Parathyroid adenoma (tissue), 2 donors: ENCODE measurements at regions not wholly inside any gene's neighbourhood (a gene's known extent, or its start where the extent isn't known, plus 50 kb on each side); places are given as distances from the start of the nearest gene placed in this dataset.
"Not testable (repeated sequence)": the region's sequence is repeated elsewhere in the genome, so short reads cannot be mapped to it uniquely, and the experiment has no call there.

Source experiments
- H2AFZ ChIP-seq: fragments of 300-600 bp; sonication (generic); one replicate; pipeline ENCODE4 v1.7.0; 2017; ENCODE audit warnings: antibody characterized with exemption, mild to moderate bottlenecking
- H3K27ac ChIP-seq: fragments of 300-600 bp; sonication (generic); one replicate; pipeline ENCODE4 v1.7.0; 2017
- H3K27me3 ChIP-seq: fragments of 300-600 bp; sonication (generic); one replicate; pipeline ENCODE4 v1.7.0; 2017; ENCODE audit warnings: low read length; ENCODE audit not compliant: control insufficient read depth, insufficient read depth
- H3K36me3 ChIP-seq: fragments of 300-600 bp; sonication (generic); one replicate; pipeline ENCODE4 v1.7.0; 2017; ENCODE audit warnings: low read length; ENCODE audit not compliant: control insufficient read depth, insufficient read depth
- H3K4me1 ChIP-seq: fragments of 300-600 bp; sonication (generic); one replicate; pipeline ENCODE4 v1.7.0; 2017; ENCODE audit warnings: control low read depth
- H3K4me2 ChIP-seq: fragments of 300-600 bp; sonication (generic); one replicate; pipeline ENCODE4 v1.7.0; 2017; ENCODE audit warnings: low read length
- H3K4me3 ChIP-seq: fragments of 300-600 bp; sonication (generic); one replicate; pipeline ENCODE4 v1.7.0; 2017; ENCODE audit warnings: low read depth, low read length
- H3K79me2 ChIP-seq: fragments of 300-600 bp; sonication (generic); one replicate; pipeline ENCODE4 v1.7.0; 2017; ENCODE audit warnings: control low read depth
- H3K9ac ChIP-seq: fragments of 300-600 bp; sonication (generic); one replicate; pipeline ENCODE4 v1.7.0; 2017; ENCODE audit warnings: mild to moderate bottlenecking
- H3K9me3 ChIP-seq: fragments of 300-600 bp; sonication (generic); one replicate; pipeline ENCODE4 v1.7.0; 2017; ENCODE audit warnings: low read length; ENCODE audit not compliant: control insufficient read depth
- TF ChIP-seq, protein P1 (sequence below): fragments of 300-600 bp; sonication (generic); IDR thresholded peaks from one replicate; pipeline ENCODE4 v1.7.0; 2017; ENCODE audit warnings: antibody characterized with exemption, mild to moderate bottlenecking
- donor health status: primary hyperparathyroidism.

DNA sequence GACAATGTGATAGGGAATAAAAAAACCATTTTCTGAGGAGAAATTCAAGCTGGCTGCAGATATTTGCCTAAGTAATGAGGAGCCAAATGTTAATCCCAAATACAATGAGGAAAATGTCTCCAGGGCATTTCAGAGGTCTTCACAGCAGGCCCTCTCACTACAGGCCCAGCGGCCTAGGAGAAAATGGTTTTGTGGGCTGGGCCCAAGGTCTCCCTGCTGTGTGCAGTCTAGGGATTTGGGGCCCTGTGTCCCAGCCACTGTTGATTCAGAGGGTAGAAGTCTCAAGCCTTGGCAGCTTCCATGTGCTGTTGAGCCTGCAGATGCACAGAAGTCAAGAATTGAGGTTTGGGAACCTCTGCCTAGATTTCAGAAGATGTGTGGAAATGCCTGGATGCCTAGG, 778.7 kb downstream of the CENPC start:
- no peaks in the 10 kb centered on the region for H3K27me3 ChIP-seq
- no peaks in the 10 kb centered on the region for H3K4me1 ChIP-seq
- H3K79me2 ChIP-seq, result no peaks in the 10 kb centered on the region
- H2AFZ ChIP-seq, result no peak overlapping the region
- no peak overlapping the region for H3K4me3 ChIP-seq
- no peaks in the 10 kb centered on the region for H3K36me3 ChIP-seq
- no peak overlapping the region for H3K27ac ChIP-seq
- H3K9me3 ChIP-seq, result no peaks in the 10 kb centered on the region
- H3K4me2 ChIP-seq, result no peak overlapping the region
- H3K9ac ChIP-seq, result no peak overlapping the region
- TF ChIP-seq, protein P1, sequence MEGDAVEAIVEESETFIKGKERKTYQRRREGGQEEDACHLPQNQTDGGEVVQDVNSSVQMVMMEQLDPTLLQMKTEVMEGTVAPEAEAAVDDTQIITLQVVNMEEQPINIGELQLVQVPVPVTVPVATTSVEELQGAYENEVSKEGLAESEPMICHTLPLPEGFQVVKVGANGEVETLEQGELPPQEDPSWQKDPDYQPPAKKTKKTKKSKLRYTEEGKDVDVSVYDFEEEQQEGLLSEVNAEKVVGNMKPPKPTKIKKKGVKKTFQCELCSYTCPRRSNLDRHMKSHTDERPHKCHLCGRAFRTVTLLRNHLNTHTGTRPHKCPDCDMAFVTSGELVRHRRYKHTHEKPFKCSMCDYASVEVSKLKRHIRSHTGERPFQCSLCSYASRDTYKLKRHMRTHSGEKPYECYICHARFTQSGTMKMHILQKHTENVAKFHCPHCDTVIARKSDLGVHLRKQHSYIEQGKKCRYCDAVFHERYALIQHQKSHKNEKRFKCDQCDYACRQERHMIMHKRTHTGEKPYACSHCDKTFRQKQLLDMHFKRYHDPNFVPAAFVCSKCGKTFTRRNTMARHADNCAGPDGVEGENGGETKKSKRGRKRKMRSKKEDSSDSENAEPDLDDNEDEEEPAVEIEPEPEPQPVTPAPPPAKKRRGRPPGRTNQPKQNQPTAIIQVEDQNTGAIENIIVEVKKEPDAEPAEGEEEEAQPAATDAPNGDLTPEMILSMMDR, result no peak

DNA sequence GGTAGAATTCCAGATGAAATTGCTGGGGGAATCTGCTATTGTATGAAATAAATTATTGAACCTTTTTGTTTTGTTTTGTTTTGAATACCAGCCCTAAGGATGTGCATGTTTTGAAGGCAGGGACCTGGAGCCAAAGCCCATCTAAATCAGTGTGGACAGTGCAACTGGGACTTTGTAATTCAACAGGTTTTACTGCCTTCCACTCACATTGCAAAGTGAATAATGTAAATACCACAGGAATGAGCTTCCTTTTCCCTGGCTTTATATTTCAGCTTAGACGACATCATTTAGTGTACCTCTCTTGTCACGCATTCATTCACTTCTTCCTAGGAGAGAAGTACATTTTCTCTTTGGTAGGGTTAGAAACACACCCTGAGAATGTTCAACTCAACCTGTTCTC, 795.0 kb downstream of the CENPC start:
- H3K36me3 ChIP-seq, result no peaks in the 10 kb centered on the region
- H3K4me1 ChIP-seq, result no peaks in the 10 kb centered on the region
- no peaks in the 10 kb centered on the region for H3K27me3 ChIP-seq
- H3K4me2 ChIP-seq, result no peak overlapping the region
- no peaks in the 10 kb centered on the region for H3K9me3 ChIP-seq
- H3K9ac ChIP-seq, result no peak overlapping the region
- no peak overlapping the region for H3K4me3 ChIP-seq
- H3K79me2 ChIP-seq, result no peaks in the 10 kb centered on the region
- TF ChIP-seq, protein P1, result no peak
- no peak overlapping the region for H3K27ac ChIP-seq
- H2AFZ ChIP-seq, result no peak overlapping the region

DNA sequence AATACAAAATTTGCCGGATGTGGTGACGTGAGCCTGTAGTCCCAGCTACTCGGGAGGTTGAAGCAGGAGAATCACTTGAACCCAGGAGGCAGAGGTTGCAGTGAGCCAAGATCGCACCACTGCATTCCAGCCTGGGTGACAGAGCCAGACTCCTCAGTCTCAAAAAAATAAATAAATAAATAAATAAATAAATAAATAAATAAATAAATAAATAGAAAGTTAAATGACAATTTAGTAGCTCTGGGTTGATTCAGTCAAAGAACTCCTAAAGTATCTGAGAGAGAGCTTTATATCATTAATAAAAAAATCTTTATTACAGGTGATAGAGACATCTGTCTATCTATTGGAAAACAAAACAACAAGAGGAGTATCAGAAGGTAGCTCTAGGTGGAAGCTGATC, 798.4 kb downstream of the CENPC start:
- not testable (repeated sequence) for H3K27me3 ChIP-seq, H2AFZ ChIP-seq

DNA sequence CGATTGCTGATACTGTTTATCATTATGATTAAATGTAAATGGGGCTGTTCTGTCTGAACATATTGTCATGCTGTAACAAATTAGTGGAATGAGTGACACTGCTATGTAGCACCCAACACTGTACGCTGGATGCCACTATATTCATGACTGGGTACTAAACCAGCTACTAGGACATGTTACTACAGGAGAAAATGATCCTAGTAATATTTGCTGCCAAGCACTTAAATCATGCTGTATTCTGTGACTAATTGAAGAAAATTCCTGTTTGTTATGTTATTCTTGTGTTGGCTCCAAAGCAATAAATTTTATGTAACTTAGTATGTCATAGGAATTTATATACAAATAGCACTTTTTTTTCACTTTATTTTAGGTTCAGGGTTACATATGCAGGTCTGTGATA, 804.2 kb downstream of the CENPC start:
- Histone ChIP-seq H3K4me1 (no peaks in the 10 kb centered on the region), H3K79me2 (no peaks in the 10 kb centered on the region), H3K4me2 (no peak overlapping the region), H3K4me3 (no peak overlapping the region), H3K36me3 (no peaks in the 10 kb centered on the region), H2AFZ (no peak overlapping the region), H3K27me3 (no peaks in the 10 kb centered on the region), H3K9ac (no peak overlapping the region), H3K9me3 (no peaks in the 10 kb centered on the region), H3K27ac (no peak overlapping the region)
- TF ChIP-seq, protein P1, result no peak

More for the DNA sequence above, 798.4 kb downstream of the CENPC start:
- not testable (repeated sequence) for H3K9ac ChIP-seq, H3K4me1 ChIP-seq, H3K36me3 ChIP-seq, H3K9me3 ChIP-seq, H3K4me2 ChIP-seq, H3K4me3 ChIP-seq, H3K79me2 ChIP-seq, H3K27ac ChIP-seq

DNA sequence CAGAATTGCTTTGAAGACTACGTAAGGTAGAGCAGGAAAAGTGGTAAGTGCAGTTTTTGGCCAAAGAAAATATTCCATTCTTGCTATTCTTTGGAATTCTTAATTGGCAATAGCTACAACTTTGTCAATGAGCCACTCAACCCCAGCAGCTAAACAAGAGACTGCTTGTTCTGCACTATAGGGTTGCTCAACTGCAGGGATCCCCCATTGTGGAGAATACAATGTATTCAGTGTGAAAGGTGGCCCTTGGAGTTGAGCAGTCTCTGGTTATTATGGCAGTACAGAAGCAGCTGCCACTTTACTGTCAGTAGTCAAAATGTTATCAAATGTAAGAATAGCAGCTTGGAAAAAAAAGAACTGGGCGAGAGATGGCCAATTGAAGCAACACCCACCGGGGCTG, 808.7 kb downstream of the CENPC start:
- TF ChIP-seq, protein P1, result no peak
- Histone ChIP-seq H3K4me1 (no peaks in the 10 kb centered on the region), H3K4me2 (no peak overlapping the region), H3K9ac (no peak overlapping the region), H3K4me3 (no peak overlapping the region), H3K36me3 (no peaks in the 10 kb centered on the region), H3K79me2 (no peaks in the 10 kb centered on the region), H2AFZ (no peak overlapping the region), H3K27me3 (no peaks in the 10 kb centered on the region), H3K27ac (no peak overlapping the region), H3K9me3 (no peaks in the 10 kb centered on the region)
